CD4-positive, CD25-positive, alpha-beta regulatory T cell (primary cell): ENCODE measurements at regions not wholly inside any gene's neighbourhood (a gene's known extent, or its start where the extent isn't known, plus 50 kb on each side); places are given as distances from the start of the nearest gene placed in this dataset.

Experiments used
- ATAC-seq, 2 donors: fragments of 150-1000 bp; cut with Tn5 transposase; one replicate each; pipeline ENCODE4 v1.10.0; 2021; ENCODE audit warnings: low read depth in 2 of 2, moderate number of reproducible peaks in 2 of 2, moderate library complexity in 1 of 2
- DNase-seq, 3 donors: peaks; one replicate each; pipeline versions ENCODE4 v3.0.0 to v3.0.0-alpha.2; 2012 to 2022; ENCODE audit warnings: mixed read lengths in 1 of 3
- H3K27ac ChIP-seq: one replicate; pipeline ENCODE4 v1.7.0; 2013; ENCODE audit warnings: mild to moderate bottlenecking, low read length; ENCODE audit not compliant: insufficient read depth, poor library complexity, severe bottlenecking
- H3K27me3 ChIP-seq: one replicate; pipeline ENCODE4 v1.7.0; 2013; ENCODE audit warnings: low read length; ENCODE audit not compliant: control insufficient read depth, insufficient read depth
- H3K36me3 ChIP-seq: one replicate; pipeline ENCODE4 v1.7.0; 2013; ENCODE audit warnings: mild to moderate bottlenecking, low read length, moderate library complexity; ENCODE audit not compliant: control insufficient read depth, insufficient read depth
- H3K4me1 ChIP-seq: 2 replicates; pipeline ENCODE4 v1.7.0; 2013; ENCODE audit warnings: mild to moderate bottlenecking, low read length; ENCODE audit not compliant: insufficient read depth, control insufficient read depth, poor library complexity, severe bottlenecking
- H3K4me3 ChIP-seq: one replicate; pipeline ENCODE4 v1.7.0; 2013; ENCODE audit warnings: low read depth, mild to moderate bottlenecking, low read length, moderate library complexity
- H3K9me3 ChIP-seq, 2 experiments: 1 replicate in 1 of 2; 2 replicates in 1 of 2; pipeline ENCODE4 v1.7.0; 2013; ENCODE audit warnings: low read length in 2 of 2, mild to moderate bottlenecking in 1 of 2, moderate library complexity in 1 of 2; ENCODE audit not compliant: control insufficient read depth in 2 of 2
- H3K27ac Mint-ChIP-seq, 3 donors: one replicate each; pipeline ENCODE4 v1.8.0; 2020 to 2022; ENCODE audit warnings: mild to moderate bottlenecking in 3 of 3, mixed read lengths in 3 of 3, moderate library complexity in 2 of 3
- H3K27me3 Mint-ChIP-seq: one replicate; pipeline ENCODE4 v1.8.0; 2022; ENCODE audit warnings: mild to moderate bottlenecking, mixed read lengths
- H3K36me3 Mint-ChIP-seq: one replicate; pipeline ENCODE4 v1.8.0; 2020; ENCODE audit warnings: mixed read lengths
- H3K4me1 Mint-ChIP-seq, 4 donors: one replicate each; pipeline ENCODE4 v1.8.0; 2020 to 2022; ENCODE audit warnings: mixed read lengths in 4 of 4, mild to moderate bottlenecking in 1 of 4
- H3K4me3 Mint-ChIP-seq, 4 donors: one replicate each; pipeline ENCODE4 v1.8.0; 2020 to 2022; ENCODE audit warnings: mild to moderate bottlenecking in 4 of 4, mixed read lengths in 4 of 4, moderate library complexity in 3 of 4
- H3K9me3 Mint-ChIP-seq, 7 donors: one replicate each; pipeline ENCODE4 v1.8.0; 2020 to 2022; ENCODE audit warnings: mixed read lengths in 7 of 7, mild to moderate bottlenecking in 3 of 7, moderate library complexity in 2 of 7

- Mint-ChIP-seq H3K4me3 (no peak overlapping the region), H3K27ac (no peak overlapping the region), H3K4me1 (no peaks in the 10 kb centered on the region), H3K9me3 (peaks cover 0 to 2% (median 0%) of the 10 kb centered on the region in 7 donors), H3K27me3 (no peaks in the 10 kb centered on the region), H3K36me3 (no peaks in the 10 kb centered on the region)
- H3K4me3 ChIP-seq: no peak overlapping the region
- no peaks in the 10 kb centered on the region for H3K36me3 ChIP-seq
- H3K4me1 ChIP-seq: no peaks in the 10 kb centered on the region
- ATAC-seq (no peak), DNase-seq (no peak)
- no peak overlapping the region for H3K27ac ChIP-seq
- H3K27me3 ChIP-seq: no peaks in the 10 kb centered on the region
- no peaks in the 10 kb centered on the region for H3K9me3 ChIP-seq
These were observed 115.7 kb upstream of the SMC2 start for GRCh38 chr9:103978396-103978795.

GRCh38 chr9:103981912-103982311 lies 112.2 kb upstream of the SMC2 start:
- Histone ChIP-seq H3K4me1 (no peaks in the 10 kb centered on the region), H3K9me3 (no peaks in the 10 kb centered on the region), H3K4me3 (no peak overlapping the region), H3K27me3 (no peaks in the 10 kb centered on the region), H3K27ac (no peak overlapping the region), H3K36me3 (no peaks in the 10 kb centered on the region)
- DNase-seq (no peak), ATAC-seq (no peak)
- Mint-ChIP-seq H3K27me3 (no peaks in the 10 kb centered on the region), H3K4me3 (no peak overlapping the region), H3K9me3 (peaks cover 0 to 4% (median 0%) of the 10 kb centered on the region in 7 donors), H3K4me1 (no peaks in the 10 kb centered on the region), H3K27ac (no peak overlapping the region), H3K36me3 (no peaks in the 10 kb centered on the region)

DNA sequence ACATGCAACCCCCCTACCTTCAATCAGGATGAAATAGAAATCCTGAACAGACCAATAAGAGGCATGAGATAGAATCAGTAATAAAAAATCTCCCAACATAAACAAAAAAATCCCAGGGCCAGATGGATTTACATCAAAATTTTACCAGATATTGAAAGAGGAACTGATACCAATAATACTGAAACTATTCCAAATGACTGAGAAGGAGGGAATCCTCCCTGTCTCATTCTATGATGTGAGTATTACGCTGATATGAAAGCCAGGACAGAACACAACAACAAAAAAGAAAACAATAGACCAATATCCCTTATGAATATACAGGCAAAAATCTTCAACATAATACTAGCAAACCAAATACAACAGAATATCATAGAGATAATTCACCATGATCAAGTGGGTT lies 109.0 kb upstream of the SMC2 start:
- H3K36me3 ChIP-seq: no peaks in the 10 kb centered on the region
- H3K4me1 Mint-ChIP-seq: no peaks in the 10 kb centered on the region
- DNase-seq: no peak
- no peak overlapping the region for H3K27ac Mint-ChIP-seq
- no peak for ATAC-seq
- no peaks in the 10 kb centered on the region for H3K27me3 Mint-ChIP-seq
- no peak overlapping the region for H3K27ac ChIP-seq
- H3K4me3 ChIP-seq: no peak overlapping the region
- H3K4me1 ChIP-seq: no peaks in the 10 kb centered on the region
- H3K9me3 Mint-ChIP-seq: peaks cover 0 to 4% (median 0%) of the 10 kb centered on the region in 7 donors
- no peak overlapping the region for H3K4me3 Mint-ChIP-seq
- H3K36me3 Mint-ChIP-seq: no peaks in the 10 kb centered on the region
- H3K27me3 ChIP-seq: no peaks in the 10 kb centered on the region
- no peaks in the 10 kb centered on the region for H3K9me3 ChIP-seq

DNA sequence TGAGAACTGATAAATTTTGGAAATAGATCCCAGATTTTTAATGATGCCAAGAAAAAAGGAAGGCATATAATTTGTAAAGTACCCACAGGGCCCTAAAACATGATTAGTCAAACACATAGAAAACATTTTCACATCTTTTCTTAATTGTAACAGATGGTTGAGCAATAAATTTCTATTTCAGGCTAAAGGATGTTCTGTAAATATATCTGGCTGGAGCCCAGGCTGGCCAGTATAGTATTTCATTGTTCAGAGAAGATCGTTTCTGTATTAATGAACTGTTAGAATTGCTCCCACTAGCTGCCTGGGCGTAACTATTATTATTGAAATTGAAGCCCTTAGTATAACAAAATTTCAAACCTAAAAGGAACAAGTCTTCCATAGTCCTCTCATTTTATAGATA lies 105.3 kb upstream of the SMC2 start:
- peaks cover 0 to 8% (median 2%) of the 10 kb centered on the region in 4 donors for H3K4me1 Mint-ChIP-seq
- peaks cover 0 to 4% (median 0%) of the 10 kb centered on the region in 7 donors for H3K9me3 Mint-ChIP-seq
- no peaks in the 10 kb centered on the region for H3K27me3 ChIP-seq
- no peak overlapping the region for H3K27ac Mint-ChIP-seq
- H3K9me3 ChIP-seq: no peaks in the 10 kb centered on the region
- H3K27me3 Mint-ChIP-seq: no peaks in the 10 kb centered on the region
- no peak for ATAC-seq
- DNase-seq: no peak
- H3K4me3 ChIP-seq: no peak overlapping the region
- H3K4me3 Mint-ChIP-seq: no peak overlapping the region
- no peaks in the 10 kb centered on the region for H3K36me3 Mint-ChIP-seq
- no peak overlapping the region for H3K27ac ChIP-seq
- H3K36me3 ChIP-seq: no peaks in the 10 kb centered on the region
- no peaks in the 10 kb centered on the region for H3K4me1 ChIP-seq

DNA sequence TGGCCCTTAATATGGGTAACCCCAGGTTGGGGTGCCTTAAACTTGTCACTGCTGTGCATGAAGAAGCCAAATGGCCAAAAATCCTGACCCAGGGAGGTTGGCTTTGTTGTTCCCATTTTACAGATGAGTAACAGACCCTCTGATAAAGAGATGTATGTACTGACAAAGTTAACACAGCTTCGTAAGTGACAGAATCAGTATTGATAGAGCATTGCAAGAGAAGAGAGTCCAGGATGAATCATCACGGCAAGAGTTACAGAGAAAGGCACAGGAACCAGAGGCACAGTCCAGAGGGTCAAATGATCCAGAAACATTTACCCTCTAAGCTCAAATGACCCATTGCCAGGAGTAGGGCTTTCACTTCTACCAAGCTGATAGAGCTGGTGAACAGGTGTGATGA lies 103.8 kb upstream of the SMC2 start:
- Histone ChIP-seq H3K4me1 (no peaks in the 10 kb centered on the region), H3K4me3 (no peak overlapping the region), H3K36me3 (no peaks in the 10 kb centered on the region), H3K9me3 (no peaks in the 10 kb centered on the region), H3K27me3 (no peaks in the 10 kb centered on the region), H3K27ac (no peak overlapping the region)
- H3K27me3 Mint-ChIP-seq: no peaks in the 10 kb centered on the region
- ATAC-seq (no peak), DNase-seq (no peak)
- peak overlapping the region in 2 of 4 donors; percentile 16 to 34 for H3K4me3 Mint-ChIP-seq
- peaks cover 0 to 8% (median 2%) of the 10 kb centered on the region in 4 donors for H3K4me1 Mint-ChIP-seq
- H3K9me3 Mint-ChIP-seq: peaks cover 0 to 4% (median 0%) of the 10 kb centered on the region in 7 donors
- H3K36me3 Mint-ChIP-seq: no peaks in the 10 kb centered on the region
- H3K27ac Mint-ChIP-seq: no peak overlapping the region

DNA sequence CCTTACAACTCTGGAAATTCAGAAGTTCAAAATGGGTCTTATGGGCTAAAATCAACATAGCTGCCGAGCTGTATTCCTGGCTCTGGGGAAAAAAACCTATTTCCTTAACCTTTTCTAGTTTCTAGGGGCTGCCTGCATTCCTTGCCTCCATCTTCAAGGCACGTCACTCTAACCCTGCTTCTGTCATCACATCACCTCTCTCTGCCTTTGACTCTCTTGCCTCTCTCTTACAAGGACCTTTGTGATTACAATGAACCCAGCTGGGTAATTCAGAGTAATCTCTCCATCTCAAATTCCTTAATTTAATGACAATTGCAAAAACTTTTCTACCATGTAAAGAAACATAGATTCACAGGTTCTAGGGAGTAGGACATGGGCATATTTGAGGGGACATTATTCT lies 103.1 kb upstream of the SMC2 start:
- no peaks in the 10 kb centered on the region for H3K36me3 Mint-ChIP-seq
- no peak for ATAC-seq

GRCh38 chr9:103991698-103992097 lies 102.4 kb upstream of the SMC2 start:
- Histone ChIP-seq H3K27me3 (no peaks in the 10 kb centered on the region), H3K9me3 (no peaks in the 10 kb centered on the region), H3K4me1 (no peaks in the 10 kb centered on the region), H3K4me3 (no peak overlapping the region), H3K27ac (no peak overlapping the region), H3K36me3 (no peaks in the 10 kb centered on the region)
- DNase-seq (peak in 2 of 3 donors; percentile 8 to 38), ATAC-seq (peak; percentile 33 to 52)
- Mint-ChIP-seq H3K9me3 (no peaks in the 10 kb centered on the region), H3K4me1 (peaks cover 0 to 8% (median 2%) of the 10 kb centered on the region in 4 donors), H3K27ac (peak overlapping the region in 1 of 3 donors; percentile 57), H3K4me3 (peak overlapping the region in 3 of 4 donors; percentile 0 to 31 (median 3)), H3K27me3 (no peaks in the 10 kb centered on the region), H3K36me3 (no peaks in the 10 kb centered on the region)

More for the DNA sequence above, 103.1 kb upstream of the SMC2 start:
- Mint-ChIP-seq H3K27ac (no peak overlapping the region), H3K9me3 (peaks cover 0 to 4% (median 0%) of the 10 kb centered on the region in 7 donors), H3K4me3 (no peak overlapping the region), H3K4me1 (peaks cover 0 to 8% (median 2%) of the 10 kb centered on the region in 4 donors), H3K27me3 (no peaks in the 10 kb centered on the region)
- Histone ChIP-seq H3K27ac (no peak overlapping the region), H3K9me3 (no peaks in the 10 kb centered on the region), H3K27me3 (no peaks in the 10 kb centered on the region), H3K36me3 (no peaks in the 10 kb centered on the region), H3K4me1 (no peaks in the 10 kb centered on the region), H3K4me3 (no peak overlapping the region)
- DNase-seq: no peak

- no peaks in the 10 kb centered on the region for H3K9me3 Mint-ChIP-seq
- ATAC-seq: no peak
These were observed 101.0 kb upstream of the SMC2 start for GRCh38 chr9:103992938-103993579.

More at GRCh38 chr9:103992938-103993579, 101.0 kb upstream of the SMC2 start:
- Histone ChIP-seq H3K4me1 (no peaks in the 10 kb centered on the region), H3K27ac (no peak overlapping the region), H3K4me3 (no peak overlapping the region), H3K9me3 (no peaks in the 10 kb centered on the region), H3K36me3 (no peaks in the 10 kb centered on the region), H3K27me3 (no peaks in the 10 kb centered on the region)
- no peaks in the 10 kb centered on the region for H3K27me3 Mint-ChIP-seq
- H3K36me3 Mint-ChIP-seq: no peaks in the 10 kb centered on the region
- DNase-seq: no peak
- H3K4me1 Mint-ChIP-seq: peaks cover 0 to 8% (median 2%) of the 10 kb centered on the region in 4 donors
- H3K4me3 Mint-ChIP-seq: no peak overlapping the region
- H3K27ac Mint-ChIP-seq: no peak overlapping the region
